ENCODE measurements at regions not wholly inside any gene's neighbourhood (a gene's known extent, or its start where the extent isn't known, plus 50 kb on each side); places are given as distances from the start of the nearest gene placed in this dataset.
"Not testable (repeated sequence)": the region's sequence is repeated elsewhere in the genome, so short reads cannot be mapped to it uniquely, and the experiment has no call there.

DNA sequence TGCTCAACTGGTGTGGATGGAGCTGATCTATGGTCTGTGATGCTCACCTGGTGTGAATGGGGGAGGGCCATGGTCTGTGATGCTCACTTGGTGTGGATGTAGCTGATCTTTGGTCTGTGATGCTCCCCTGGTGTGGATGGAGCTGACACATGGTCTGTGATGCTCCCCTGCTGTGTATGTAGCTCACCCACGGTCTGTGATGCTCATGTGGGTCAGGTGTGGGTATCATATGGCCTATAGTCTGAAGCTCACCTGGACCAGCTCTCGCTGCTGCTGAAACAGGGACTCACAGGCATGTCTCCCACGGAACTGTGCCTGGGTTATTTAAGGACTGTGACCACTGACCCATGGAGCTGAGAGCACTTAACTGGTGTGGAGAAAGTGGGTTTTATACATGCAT is 109.7 kb downstream of the CRLF2 start:
- no peak for DNase-seq

- DNase-seq: not testable (repeated sequence)
Measured at GRCh38 chrX:1102221-1102620, 110.2 kb downstream of the CRLF2 start.

DNA sequence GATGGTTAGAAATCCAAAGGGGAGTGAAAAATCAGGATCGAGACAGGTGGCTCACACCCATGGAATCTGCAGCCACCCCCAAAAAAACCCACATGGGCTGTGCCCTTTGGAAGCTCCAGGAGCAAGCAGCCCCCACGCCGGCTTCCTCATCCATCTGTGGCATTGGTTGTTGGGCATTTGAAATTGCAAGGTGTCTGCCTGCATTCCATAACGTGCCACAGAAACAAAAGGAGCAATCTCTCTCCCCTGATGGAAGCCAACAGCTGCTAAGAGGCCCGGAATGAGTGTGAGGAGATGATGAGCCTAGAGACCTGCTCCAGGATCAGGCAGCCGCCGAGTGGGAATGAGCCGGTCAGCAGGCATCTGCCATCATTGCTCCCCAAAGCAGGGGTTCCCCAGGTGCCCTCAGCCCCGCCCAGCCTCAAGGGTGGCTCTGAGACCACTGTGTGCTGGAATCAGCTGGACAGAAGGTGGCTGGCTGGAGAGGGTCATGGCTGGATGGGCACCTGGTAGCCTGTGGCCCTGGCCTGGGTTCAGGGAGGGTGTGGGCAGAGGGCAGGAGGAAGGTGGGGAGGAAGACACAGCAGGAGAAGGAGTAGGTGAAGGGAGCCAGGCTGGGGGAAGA is 113.2 kb downstream of the CRLF2 start:
- DNase-seq: no peak

GRCh38 chrX:1097328-1097727 is 115.1 kb downstream of the CRLF2 start:
- no peak for DNase-seq

GRCh38 chrX:1094566-1095333 is 117.7 kb downstream of the CRLF2 start:
- DNase-seq: no peak

GRCh38 chrX:1093586-1094421 is 118.6 kb downstream of the CRLF2 start:
- DNase-seq: no peak

- DNase-seq: no peak
Measured at GRCh38 chrX:1093121-1093520, 119.3 kb downstream of the CRLF2 start.

GRCh38 chrX:1086444-1087409 is 125.7 kb downstream of the CRLF2 start:
- no peak for DNase-seq

DNA sequence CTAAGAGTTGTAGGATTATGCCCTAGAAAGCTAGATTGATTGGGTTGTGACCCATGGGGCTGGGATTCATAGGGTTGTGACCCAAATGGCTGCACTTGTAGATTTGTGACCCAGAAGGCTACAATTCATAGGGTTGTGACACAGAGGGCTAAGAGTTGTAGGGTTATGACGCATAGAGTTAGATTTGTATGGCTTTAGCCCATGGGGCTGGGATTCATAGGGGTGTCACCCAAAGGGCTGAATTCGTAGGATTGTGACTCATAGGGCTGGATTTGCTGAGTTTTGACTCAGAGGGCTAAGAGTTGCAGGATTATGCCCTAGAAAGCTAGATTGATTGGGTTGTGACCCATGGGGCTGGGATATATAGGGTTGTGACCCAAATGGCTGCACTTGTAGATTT is 126.6 kb downstream of the CRLF2 start:
- DNase-seq: not testable (repeated sequence)

DNA sequence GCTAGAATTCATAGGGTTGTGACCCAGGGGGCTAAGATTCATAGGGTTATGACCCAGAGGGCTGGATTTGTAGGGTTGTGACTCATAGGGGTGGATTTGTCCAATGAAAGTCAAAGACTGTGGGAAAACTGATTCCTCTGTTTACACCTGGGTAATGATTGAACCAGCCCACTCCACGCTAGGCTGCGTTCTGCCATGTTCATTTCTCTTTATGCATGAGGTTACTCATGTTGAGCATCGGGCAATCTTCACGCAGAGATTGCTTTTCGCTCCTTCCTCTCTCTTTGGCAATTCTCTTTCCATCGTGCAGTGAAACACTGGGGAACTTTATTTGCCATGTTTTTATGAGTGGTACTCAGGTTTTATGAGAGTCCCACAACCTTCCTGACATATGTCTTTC is 127.8 kb downstream of the CRLF2 start:
- DNase-seq: no peak

DNA sequence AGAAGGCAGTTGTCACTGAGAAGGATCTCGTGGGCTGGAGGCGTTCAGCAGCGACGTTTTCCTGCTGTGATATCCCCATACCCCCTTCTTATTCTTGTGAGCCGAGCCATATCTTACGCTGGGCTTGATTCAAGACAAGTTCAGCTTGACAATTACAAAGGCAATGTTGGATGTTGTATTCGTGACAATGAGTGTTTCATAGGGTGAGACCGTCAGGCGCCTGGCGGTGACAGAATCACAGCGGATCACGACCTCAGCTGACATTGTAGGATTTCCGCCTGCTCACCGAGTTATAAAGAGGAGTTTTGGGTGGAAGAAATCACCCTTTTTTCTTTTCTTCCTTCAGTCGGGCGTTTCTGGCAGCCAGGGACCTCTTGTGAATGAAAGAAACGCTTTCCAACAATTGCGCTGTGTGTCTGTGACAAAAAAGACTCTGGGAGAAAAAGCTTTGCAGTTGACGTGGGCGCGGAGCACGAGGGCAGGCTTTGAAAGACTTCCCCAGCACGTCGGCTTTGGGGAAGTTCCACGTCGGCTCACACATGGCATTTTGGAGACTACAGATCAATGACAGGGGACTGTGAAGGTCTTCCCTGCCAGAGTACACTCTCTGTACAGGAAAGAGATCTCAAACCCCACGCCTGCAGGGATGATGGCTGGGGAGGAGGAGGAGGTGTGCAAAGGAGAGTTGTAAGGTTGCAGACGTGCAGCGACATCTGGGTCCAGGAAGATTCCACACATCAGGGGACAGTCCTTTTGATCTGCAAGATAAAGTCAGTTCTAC is 135.4 kb downstream of the CRLF2 start:
- no peak for DNase-seq

DNA sequence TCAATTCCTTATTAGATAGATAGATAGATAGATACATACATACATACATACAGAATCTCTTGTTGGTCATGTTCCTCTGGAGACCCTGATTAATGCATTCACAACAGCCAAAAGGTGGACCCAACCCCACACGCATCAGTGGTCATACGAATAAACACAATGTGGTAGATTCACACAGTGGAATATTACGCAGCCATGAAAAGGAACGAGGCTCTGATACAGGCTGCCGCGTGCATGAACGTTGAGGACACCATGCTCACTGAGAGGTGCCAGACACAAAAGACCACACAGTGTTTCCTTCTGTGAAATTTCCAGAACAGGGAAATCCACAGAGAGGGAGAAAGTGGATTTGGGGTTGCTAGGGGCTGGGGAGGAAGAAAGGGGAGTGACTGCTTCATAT is 136.7 kb downstream of the CRLF2 start:
- DNase-seq: no peak

DNA sequence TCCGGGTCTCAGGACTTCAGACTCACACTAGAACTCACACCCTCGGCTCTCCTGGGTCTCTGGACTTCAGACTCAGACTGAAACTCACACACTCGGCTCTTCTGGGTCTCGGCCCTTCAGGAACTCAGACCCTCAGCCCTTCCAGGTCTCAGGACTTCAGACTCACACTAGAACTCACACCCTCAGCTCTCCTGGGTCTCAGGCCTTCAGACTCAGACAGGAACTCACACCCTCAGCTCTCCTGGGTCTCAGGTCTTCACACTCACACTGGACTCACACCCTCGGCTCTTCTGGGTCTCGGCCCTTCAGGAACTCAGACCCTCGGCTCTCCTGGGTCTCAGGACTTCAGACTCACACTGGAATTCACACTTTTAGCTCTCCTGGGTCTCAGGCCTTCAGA is 137.3 kb downstream of the CRLF2 start:
- DNase-seq: no peak

DNA sequence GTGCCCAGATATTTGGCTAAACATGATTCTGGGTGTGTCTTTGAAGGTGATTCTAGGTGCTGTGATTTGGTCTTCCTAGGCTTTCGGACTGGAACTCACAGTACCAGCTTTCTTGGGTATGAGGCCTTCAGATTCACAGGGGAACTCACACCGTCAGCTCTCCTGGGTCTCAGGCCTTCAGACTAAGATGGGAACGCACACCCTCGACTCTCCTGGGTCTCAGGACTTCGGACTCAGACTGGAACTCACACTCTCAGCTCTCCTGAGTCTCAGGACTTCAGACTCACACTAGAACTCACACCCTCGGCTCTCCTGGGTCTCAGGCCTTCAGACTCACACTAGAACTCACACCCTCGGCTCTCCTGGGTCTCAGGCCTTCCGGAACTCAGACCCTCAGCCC is 137.7 kb downstream of the CRLF2 start:
- DNase-seq: no peak

DNA sequence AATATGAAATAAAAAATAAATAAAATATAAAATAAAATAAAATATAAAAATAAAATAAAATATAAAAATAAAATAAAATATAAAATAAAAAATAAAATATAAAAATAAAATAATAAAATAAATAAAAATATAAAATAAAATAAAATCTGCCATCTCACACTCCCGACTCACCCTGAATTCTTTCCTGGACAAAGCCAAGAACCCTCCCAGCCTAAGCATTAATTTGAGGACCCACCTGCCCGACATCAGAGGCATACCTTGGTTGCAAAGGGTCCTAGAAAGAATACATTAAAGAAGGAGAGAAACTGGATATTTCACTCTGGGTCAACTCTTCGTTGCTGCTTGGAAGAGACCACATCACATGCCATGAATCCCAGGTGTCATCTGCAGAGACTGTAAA is 138.3 kb downstream of the CRLF2 start:
- DNase-seq: no peak

GRCh38 chrX:1072637-1073377 is 139.6 kb downstream of the CRLF2 start:
- no peak for DNase-seq

DNA sequence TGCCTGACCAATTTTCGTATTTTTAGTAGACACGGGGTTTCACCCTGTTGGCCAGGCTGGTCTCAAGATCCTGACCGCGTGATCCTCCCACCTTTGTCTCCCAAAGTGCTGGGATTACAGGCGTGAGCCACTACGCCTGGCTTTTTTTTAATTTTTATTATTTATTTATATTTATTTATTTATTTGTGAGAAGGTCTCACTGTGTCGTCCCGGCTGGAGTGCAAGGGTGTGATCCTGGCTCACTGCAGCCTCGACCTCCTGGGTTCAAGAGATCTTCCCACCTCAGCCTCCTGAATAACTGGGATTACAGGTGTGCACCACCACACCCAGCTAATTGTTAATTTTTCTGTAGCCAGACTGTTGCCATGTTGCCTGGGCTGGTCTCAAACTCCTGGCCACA is 141.1 kb downstream of the CRLF2 start:
- no peak for DNase-seq

GRCh38 chrX:1062351-1062750 is 150.1 kb downstream of the CRLF2 start:
- DNase-seq: no peak

GRCh38 chrX:1060562-1060960 is 151.9 kb downstream of the CRLF2 start:
- DNase-seq: no peak

DNA sequence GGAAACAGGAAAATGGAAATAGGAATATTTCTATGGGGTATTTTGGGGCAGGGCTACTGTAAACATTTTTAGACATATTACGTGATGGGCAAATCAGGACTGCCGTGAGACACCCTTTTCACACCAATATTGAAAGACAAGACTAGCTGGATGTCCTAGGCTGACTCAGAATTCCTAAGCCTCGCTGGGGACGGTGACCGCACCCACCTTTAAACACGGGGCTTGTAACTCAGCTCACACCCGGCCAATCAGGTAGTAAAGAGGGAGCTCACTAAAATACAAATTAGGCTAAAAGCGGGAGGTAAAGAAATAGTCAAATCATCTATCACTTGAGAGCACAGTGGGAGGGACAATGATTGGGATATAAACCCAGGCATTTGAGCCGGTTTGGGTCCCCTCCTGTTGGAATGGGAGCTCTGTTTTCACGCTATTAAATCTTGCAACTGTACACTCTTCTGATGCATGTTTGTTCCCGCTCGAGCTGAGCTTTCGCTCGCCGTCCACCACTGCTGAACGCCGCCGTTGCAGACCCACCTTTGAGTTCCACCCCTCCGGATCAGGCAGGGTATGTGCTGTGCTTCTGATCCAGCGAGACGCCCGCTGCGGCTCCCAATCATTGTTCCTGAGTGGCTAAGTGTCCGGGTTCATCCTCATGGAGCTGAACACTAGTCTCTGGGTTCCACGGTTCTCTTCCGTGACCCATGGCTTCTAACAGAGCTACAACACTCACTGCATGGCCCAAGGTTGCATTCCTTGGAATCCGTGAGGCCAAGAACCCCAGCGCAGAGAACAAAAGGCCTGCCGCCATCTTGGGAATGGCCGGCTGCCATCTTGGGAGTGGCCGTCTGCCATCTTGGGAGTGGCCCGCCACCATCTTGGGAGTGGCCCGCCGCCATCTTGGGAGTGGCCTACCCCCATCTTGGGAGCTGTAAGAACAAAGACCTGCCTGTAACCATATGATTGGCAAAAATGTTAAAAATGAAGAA is 152.6 kb downstream of the CRLF2 start:
- DNase-seq: no peak

Data from T-helper 9 cell (primary cell).